ENCODE measurements at regions not wholly inside any gene's neighbourhood (a gene's known extent, or its start where the extent isn't known, plus 50 kb on each side); places are given as distances from the start of the nearest gene placed in this dataset.

DNA sequence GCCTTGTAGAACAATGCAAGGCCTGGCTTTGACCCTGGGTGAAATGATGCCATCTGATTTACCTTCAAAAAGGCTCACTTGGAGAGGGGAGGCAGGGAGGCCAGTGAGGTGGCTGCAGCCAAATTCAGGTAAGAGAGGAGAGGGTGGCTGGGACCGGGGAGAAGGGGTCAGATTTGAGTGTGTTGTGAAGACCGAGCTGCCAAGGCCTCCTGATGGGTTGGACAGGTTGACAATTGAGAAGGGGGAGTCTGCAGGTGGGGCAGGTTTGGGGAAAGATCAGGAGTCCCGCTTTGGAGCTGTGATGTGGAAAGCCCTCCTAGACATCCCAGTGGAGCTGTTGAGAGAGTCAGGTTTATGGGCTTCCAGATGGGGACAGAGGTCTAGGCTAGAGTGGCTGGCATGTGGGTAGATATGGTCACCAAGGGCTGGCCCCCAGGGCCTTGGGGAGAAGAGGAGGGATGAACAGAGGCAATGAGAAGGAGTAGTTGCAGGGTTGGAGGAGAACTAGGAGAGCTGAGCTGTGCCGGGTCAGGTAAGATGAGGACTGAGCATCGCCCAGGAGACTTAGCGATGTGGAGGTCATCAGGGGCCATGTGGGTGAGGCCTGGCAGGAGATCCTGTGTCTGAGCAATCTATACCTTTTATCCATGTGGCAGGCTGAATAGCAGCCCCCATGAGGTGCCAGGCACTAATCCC, 70.5 kb upstream of the TOX2 start:
- Mint-ChIP-seq H3K36me3 (ENCODE audit: low read depth) (no peaks in the 10 kb centered on the region), H3K4me3 (no peak overlapping the region), H3K9me3 (no peaks in the 10 kb centered on the region), H3K27ac (no peak overlapping the region), H3K27me3 (peaks cover 21% of the 10 kb centered on the region), H3K4me1 (peaks cover 53% of the 10 kb centered on the region)
- ChIA-PET CTCF (interaction anchor here (1.9 to 7.9 kb wide), 2 partner anchors 94 to 111 kb away, joined by 7 to 56 read pairs; no protein-coding TSS in a partner anchor), POLR2A (interaction anchor here (0.9 to 2.8 kb wide), 2 partner anchors 9 to 93 kb away, joined by 3 to 13 read pairs; no protein-coding TSS in a partner anchor)
- DNase-seq, result no peak

GRCh38 chr20:43843096-43843964, 71.3 kb upstream of the TOX2 start:
- Mint-ChIP-seq H3K9me3 (no peaks in the 10 kb centered on the region), H3K4me1 (peaks cover 61% of the 10 kb centered on the region), H3K27me3 (peaks cover 21% of the 10 kb centered on the region), H3K27ac (no peak overlapping the region), H3K4me3 (no peak overlapping the region), H3K36me3 (ENCODE audit: low read depth) (no peaks in the 10 kb centered on the region)
- ChIA-PET CTCF (interaction anchor here (7.9 kb wide), 1 partner anchor 93 kb away, joined by 56 read pairs; no protein-coding TSS in a partner anchor), POLR2A (interaction anchor here (1.7 kb wide), 1 partner anchor 92 kb away, joined by 7 read pairs; no protein-coding TSS in a partner anchor)
- no peak for DNase-seq

GRCh38 chr20:43842126-43843020, 72.3 kb upstream of the TOX2 start:
- ChIA-PET CTCF (interaction anchor here (7.9 kb wide), 1 partner anchor 92 kb away, joined by 56 read pairs; no protein-coding TSS in a partner anchor), POLR2A (interaction anchor here (1.7 kb wide), 1 partner anchor 91 kb away, joined by 7 read pairs; no protein-coding TSS in a partner anchor)
- Mint-ChIP-seq H3K27me3 (peaks cover 25% of the 10 kb centered on the region), H3K36me3 (ENCODE audit: low read depth) (no peaks in the 10 kb centered on the region), H3K27ac (no peak overlapping the region), H3K4me3 (no peak overlapping the region), H3K9me3 (no peaks in the 10 kb centered on the region), H3K4me1 (peaks cover 68% of the 10 kb centered on the region)
- no peak for DNase-seq

DNA sequence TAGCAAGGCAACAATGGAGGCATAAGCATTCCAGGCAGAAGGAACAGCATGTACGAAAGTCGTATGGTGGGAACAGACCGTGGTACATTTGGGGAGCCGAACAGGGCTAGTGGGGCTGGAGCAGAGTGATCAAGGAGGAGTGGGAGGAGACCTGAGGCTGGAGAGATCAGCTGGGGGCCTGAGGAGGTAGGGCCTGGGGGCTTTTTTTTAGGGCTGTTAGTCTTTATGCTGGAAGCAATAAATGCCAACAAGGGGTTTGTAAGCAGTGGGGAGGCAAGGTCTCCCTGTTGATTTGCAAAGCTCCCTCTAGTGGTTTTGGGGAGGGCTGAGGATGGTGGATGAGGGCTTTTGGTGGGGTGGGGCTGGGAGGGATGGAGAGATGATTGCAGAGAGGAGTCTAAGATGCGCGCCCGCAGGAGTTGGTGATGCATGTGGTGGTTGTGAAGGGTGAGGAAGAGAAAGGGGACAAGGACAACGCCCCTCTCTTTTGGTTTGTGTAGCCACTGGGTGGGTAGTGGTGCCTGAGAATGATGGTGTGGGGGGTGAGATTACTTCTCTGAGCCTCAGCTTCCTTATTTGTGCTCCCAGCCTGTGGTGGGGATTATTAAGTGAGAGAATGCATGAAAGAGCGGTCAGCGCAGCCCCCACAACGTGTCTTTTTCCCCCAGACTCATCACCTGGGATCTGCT, 74.1 kb upstream of the TOX2 start:
- Mint-ChIP-seq H3K9me3 (no peaks in the 10 kb centered on the region), H3K4me3 (no peak overlapping the region), H3K27me3 (peaks cover 23% of the 10 kb centered on the region), H3K27ac (peak overlapping the region; percentile 55), H3K36me3 (ENCODE audit: low read depth) (no peaks in the 10 kb centered on the region), H3K4me1 (peaks cover 59% of the 10 kb centered on the region)
- DNase-seq, result peak; percentile 55
- CTCF ChIA-PET, result interaction anchor here (0.8 to 7.9 kb wide), 12 partner anchors 11 to 302 kb away, joined by 3 to 56 read pairs (median 3); no protein-coding TSS in a partner anchor
- POLR2A ChIA-PET, result interaction anchor here (0.5 to 3.2 kb wide), 6 partner anchors 41 to 342 kb away, joined by 3 to 26 read pairs (median 4); no protein-coding TSS in a partner anchor

- Mint-ChIP-seq H3K27ac (peak overlapping the region; percentile 67), H3K27me3 (peaks cover 23% of the 10 kb centered on the region), H3K4me3 (no peak overlapping the region), H3K36me3 (ENCODE audit: low read depth) (no peaks in the 10 kb centered on the region), H3K4me1 (peaks cover 52% of the 10 kb centered on the region), H3K9me3 (no peaks in the 10 kb centered on the region)
- POLR2A ChIA-PET, result interaction anchor here (0.5 to 3.2 kb wide), 6 partner anchors 41 to 341 kb away, joined by 3 to 26 read pairs (median 4); no protein-coding TSS in a partner anchor
- CTCF ChIA-PET, result interaction anchor here (0.8 to 7.9 kb wide), 10 partner anchors 10 to 302 kb away, joined by 3 to 56 read pairs (median 3); no protein-coding TSS in a partner anchor
- DNase-seq, result no peak
These were observed 74.9 kb upstream of the TOX2 start for GRCh38 chr20:43839793-43840199.

- POLR2A ChIA-PET, result interaction anchor here (3.2 kb wide), 1 partner anchor 88 kb away, joined by 26 read pairs; no protein-coding TSS in a partner anchor
- Mint-ChIP-seq H3K36me3 (ENCODE audit: low read depth) (no peaks in the 10 kb centered on the region), H3K9me3 (no peaks in the 10 kb centered on the region), H3K4me3 (no peak overlapping the region), H3K4me1 (peaks cover 43% of the 10 kb centered on the region), H3K27ac (no peak overlapping the region), H3K27me3 (peaks cover 23% of the 10 kb centered on the region)
- CTCF ChIA-PET, result interaction anchor here (7.9 kb wide), 1 partner anchor 89 kb away, joined by 56 read pairs; no protein-coding TSS in a partner anchor
- no peak for DNase-seq
These were observed 76.0 kb upstream of the TOX2 start for GRCh38 chr20:43838703-43839060.

GRCh38 chr20:43837856-43838702, 76.6 kb upstream of the TOX2 start:
- no peak for DNase-seq
- ChIA-PET CTCF (interaction anchor here (7.9 kb wide), 1 partner anchor 88 kb away, joined by 56 read pairs; no protein-coding TSS in a partner anchor), POLR2A (interaction anchor here (3.2 kb wide), 1 partner anchor 87 kb away, joined by 26 read pairs; no protein-coding TSS in a partner anchor)
- Mint-ChIP-seq H3K9me3 (no peaks in the 10 kb centered on the region), H3K36me3 (ENCODE audit: low read depth) (no peaks in the 10 kb centered on the region), H3K4me1 (peaks cover 40% of the 10 kb centered on the region), H3K4me3 (no peak overlapping the region), H3K27ac (no peak overlapping the region), H3K27me3 (peaks cover 18% of the 10 kb centered on the region)

DNA sequence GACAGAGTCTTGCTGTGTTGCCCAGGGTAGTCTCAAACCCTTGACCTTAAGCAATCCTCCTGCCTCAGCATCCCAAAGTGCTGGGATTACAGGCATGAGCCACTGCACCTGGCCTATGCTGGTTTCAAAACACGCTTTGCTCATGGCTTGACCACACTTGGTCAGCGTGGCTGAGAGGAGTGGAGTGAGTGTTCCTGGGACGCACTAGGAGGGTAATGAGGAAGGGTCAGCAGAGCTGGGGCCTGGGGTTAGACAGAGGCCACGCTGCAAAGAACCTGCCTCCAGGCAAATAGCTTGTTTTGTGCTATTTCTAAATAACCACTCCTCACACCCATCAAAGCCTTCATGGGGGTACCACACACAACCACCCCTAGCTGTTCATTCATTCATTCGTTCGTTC, 77.9 kb upstream of the TOX2 start:
- H3K27me3 Mint-ChIP-seq, result peaks cover 29% of the 10 kb centered on the region
- no peaks in the 10 kb centered on the region for H3K36me3 Mint-ChIP-seq (ENCODE audit: low read depth)
- ChIA-PET POLR2A (no interaction called here), CTCF (no interaction called here)
- peaks cover 40% of the 10 kb centered on the region for H3K4me1 Mint-ChIP-seq
- DNase-seq, result no peak
- H3K4me3 Mint-ChIP-seq, result no peak overlapping the region
- H3K9me3 Mint-ChIP-seq, result no peaks in the 10 kb centered on the region
- H3K27ac Mint-ChIP-seq, result no peak overlapping the region

DNA sequence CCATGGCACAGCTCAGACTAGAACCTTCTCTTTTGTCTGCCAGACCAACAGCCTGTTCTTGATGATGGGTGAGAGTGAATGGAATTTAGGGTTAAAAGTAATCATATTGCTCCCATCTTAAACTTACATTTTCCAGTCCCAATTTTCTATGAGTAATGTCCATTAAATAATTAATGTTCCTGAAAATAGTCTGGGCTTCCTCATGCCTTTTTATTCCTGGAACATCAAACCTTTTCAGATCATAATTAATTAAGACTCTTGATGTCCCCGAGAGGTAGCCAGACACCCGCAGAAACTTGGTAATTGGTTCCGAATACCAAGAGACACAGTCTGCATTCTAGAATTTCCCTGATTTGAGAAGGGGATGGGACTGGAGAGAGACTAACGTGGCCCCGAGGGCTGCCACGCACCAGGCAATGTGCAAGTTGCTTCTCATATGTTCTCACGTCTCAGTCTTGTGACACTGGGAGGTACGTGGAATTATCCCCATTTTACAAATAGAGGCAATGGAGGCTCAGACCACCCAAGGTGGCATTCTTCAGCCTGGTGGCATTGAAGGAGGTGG, 78.6 kb upstream of the TOX2 start:
- Mint-ChIP-seq H3K27me3 (peaks cover 26% of the 10 kb centered on the region), H3K36me3 (ENCODE audit: low read depth) (no peaks in the 10 kb centered on the region), H3K4me3 (no peak overlapping the region), H3K4me1 (peaks cover 35% of the 10 kb centered on the region), H3K9me3 (no peaks in the 10 kb centered on the region), H3K27ac (no peak overlapping the region)
- no peak for DNase-seq
- ChIA-PET CTCF (interaction anchor here (1.2 kb wide), 1 partner anchor 119 kb away, joined by 4 read pairs; no protein-coding TSS in a partner anchor), POLR2A (no interaction called here)

GRCh38 chr20:43833511-43834395, 80.9 kb upstream of the TOX2 start:
- Mint-ChIP-seq H3K4me3 (no peak overlapping the region), H3K9me3 (peaks cover 8% of the 10 kb centered on the region), H3K4me1 (peaks cover 12% of the 10 kb centered on the region), H3K27me3 (peaks cover 28% of the 10 kb centered on the region), H3K27ac (no peak overlapping the region), H3K36me3 (ENCODE audit: low read depth) (no peaks in the 10 kb centered on the region)
- ChIA-PET POLR2A (no interaction called here), CTCF (no interaction called here)
- no peak for DNase-seq

Measured in activated CD4-positive, alpha-beta memory T cell treated with anti-CD3 and anti-CD28 coated beads, Interleukin-2, amount 10 ng/mL, durations not matched to agents 7 days and 5 days (primary cell).